Colon (tissue), 2 donors: ENCODE measurements at regions not wholly inside any gene's neighbourhood (a gene's known extent, or its start where the extent isn't known, plus 50 kb on each side); places are given as distances from the start of the nearest gene placed in this dataset.
"Not testable (repeated sequence)": the region's sequence is repeated elsewhere in the genome, so short reads cannot be mapped to it uniquely, and the experiment has no call there.

Experiments
- FAIRE-seq: peaks from 2 replicates; lab custom pipeline; 2012; peaks lifted over from hg19 to GRCh38; lab: Jason Lieb, UNC
- donor health status: control.
- donor health status: control.

GRCh38 chr2:111251711-111252110 lies 131.0 kb downstream of the BCL2L11 start:
- FAIRE-seq, result no peak

- FAIRE-seq, result no peak
These were observed 131.7 kb downstream of the BCL2L11 start for GRCh38 chr2:111252436-111252835.

GRCh38 chr2:111254916-111255315 lies 134.2 kb downstream of the BCL2L11 start:
- not testable (repeated sequence) for FAIRE-seq

- peak; percentile 74 for FAIRE-seq
These were observed 135.9 kb downstream of the BCL2L11 start for GRCh38 chr2:111256628-111257027.

- not testable (repeated sequence) for FAIRE-seq
These were observed 136.9 kb downstream of the BCL2L11 start for GRCh38 chr2:111257607-111258006.

GRCh38 chr2:111258318-111258717 lies 137.6 kb downstream of the BCL2L11 start:
- not testable (repeated sequence) for FAIRE-seq

- FAIRE-seq, result not testable (repeated sequence)
These were observed 142.1 kb downstream of the BCL2L11 start for GRCh38 chr2:111262627-111263379.

GRCh38 chr2:111263380-111264017 lies 142.8 kb downstream of the BCL2L11 start:
- not testable (repeated sequence) for FAIRE-seq

GRCh38 chr2:111264956-111265355 lies 144.2 kb downstream of the BCL2L11 start:
- FAIRE-seq, result not testable (repeated sequence)

GRCh38 chr2:111266556-111266955 lies 145.8 kb downstream of the BCL2L11 start:
- not testable (repeated sequence) for FAIRE-seq

- FAIRE-seq, result not testable (repeated sequence)
These were observed 146.3 kb downstream of the BCL2L11 start for GRCh38 chr2:111267038-111267437.

- FAIRE-seq, result not testable (repeated sequence)
These were observed 149.1 kb downstream of the BCL2L11 start for GRCh38 chr2:111269761-111270323.

- not testable (repeated sequence) for FAIRE-seq
These were observed 149.9 kb downstream of the BCL2L11 start for GRCh38 chr2:111270569-111270968.

- not testable (repeated sequence) for FAIRE-seq
These were observed 151.1 kb downstream of the BCL2L11 start for GRCh38 chr2:111271647-111272304.

GRCh38 chr2:111273007-111273406 lies 152.3 kb downstream of the BCL2L11 start:
- not testable (repeated sequence) for FAIRE-seq

- FAIRE-seq, result not testable (repeated sequence)
These were observed 154.5 kb downstream of the BCL2L11 start for GRCh38 chr2:111275047-111275853.

- not testable (repeated sequence) for FAIRE-seq
These were observed 155.1 kb downstream of the BCL2L11 start for GRCh38 chr2:111275854-111276171.

- not testable (repeated sequence) for FAIRE-seq
These were observed 157.4 kb downstream of the BCL2L11 start for GRCh38 chr2:111278133-111278532.

- not testable (repeated sequence) for FAIRE-seq
These were observed 160.1 kb downstream of the BCL2L11 start for GRCh38 chr2:111280709-111281286.

- not testable (repeated sequence) for FAIRE-seq
These were observed 161.4 kb downstream of the BCL2L11 start for GRCh38 chr2:111282162-111282561.
